Endothelial cell (in vitro differentiated cells): ENCODE measurements at regions not wholly inside any gene's neighbourhood (a gene's known extent, or its start where the extent isn't known, plus 50 kb on each side); places are given as distances from the start of the nearest gene placed in this dataset.

Experiments used
- DNase-seq: peaks from one replicate; pipeline ENCODE4 v3.0.0; 2021; ENCODE audit warnings: low spot score
- H3K27ac Mint-ChIP-seq: one replicate; pipeline ENCODE4 v1.8.0; 2021; ENCODE audit warnings: mixed read lengths, inconsistent platforms; ENCODE audit not compliant: unreplicated experiment
- H3K27me3 Mint-ChIP-seq: one replicate; pipeline ENCODE4 v1.8.0; 2021; ENCODE audit warnings: mild to moderate bottlenecking, moderate library complexity, mixed read lengths, inconsistent platforms; ENCODE audit not compliant: unreplicated experiment
- H3K36me3 Mint-ChIP-seq: one replicate; pipeline ENCODE4 v1.8.0; 2021; ENCODE audit warnings: mild to moderate bottlenecking, low read depth, mixed read lengths, inconsistent platforms; ENCODE audit not compliant: unreplicated experiment
- H3K4me1 Mint-ChIP-seq: one replicate; pipeline ENCODE4 v1.8.0; 2021; ENCODE audit warnings: mild to moderate bottlenecking, mixed read lengths, inconsistent platforms; ENCODE audit not compliant: unreplicated experiment
- H3K4me3 Mint-ChIP-seq: one replicate; pipeline ENCODE4 v1.8.0; 2021; ENCODE audit warnings: mild to moderate bottlenecking, mixed read lengths, inconsistent platforms; ENCODE audit not compliant: unreplicated experiment
- H3K9me3 Mint-ChIP-seq: one replicate; pipeline ENCODE4 v1.8.0; 2021; ENCODE audit warnings: mixed read lengths, inconsistent platforms; ENCODE audit not compliant: unreplicated experiment
- CTCF ChIP-seq: fragments of 200-600 bp; sonication (generic); IDR thresholded peaks from one replicate; pipeline ENCODE4 v1.5.0; 2021; ENCODE audit warnings: antibody characterized with exemption; ENCODE audit not compliant: unreplicated experiment

- no peaks in the 10 kb centered on the region for H3K4me1 Mint-ChIP-seq
- no peaks in the 10 kb centered on the region for H3K36me3 Mint-ChIP-seq
- H3K27me3 Mint-ChIP-seq: no peaks in the 10 kb centered on the region
- H3K9me3 Mint-ChIP-seq: no peaks in the 10 kb centered on the region
- H3K4me3 Mint-ChIP-seq: no peak overlapping the region
- DNase-seq: no peak
- H3K27ac Mint-ChIP-seq: no peak overlapping the region
- no peak for TF ChIP-seq CTCF
Measured at GRCh38 chr20:57857118-57857517, 147.3 kb upstream of the PMEPA1 start.

GRCh38 chr20:57856658-57857057, 146.8 kb upstream of the PMEPA1 start:
- no peaks in the 10 kb centered on the region for H3K4me1 Mint-ChIP-seq
- no peaks in the 10 kb centered on the region for H3K9me3 Mint-ChIP-seq
- H3K36me3 Mint-ChIP-seq: no peaks in the 10 kb centered on the region
- TF ChIP-seq CTCF: no peak
- no peak for DNase-seq
- no peak overlapping the region for H3K4me3 Mint-ChIP-seq
- no peak overlapping the region for H3K27ac Mint-ChIP-seq
- no peaks in the 10 kb centered on the region for H3K27me3 Mint-ChIP-seq

- no peak for DNase-seq
- TF ChIP-seq CTCF: no peak
- H3K4me1 Mint-ChIP-seq: peaks cover 10% of the 10 kb centered on the region
- H3K27me3 Mint-ChIP-seq: peaks cover 3% of the 10 kb centered on the region
- no peaks in the 10 kb centered on the region for H3K9me3 Mint-ChIP-seq
- no peak overlapping the region for H3K27ac Mint-ChIP-seq
- no peaks in the 10 kb centered on the region for H3K36me3 Mint-ChIP-seq
- no peak overlapping the region for H3K4me3 Mint-ChIP-seq
Measured at GRCh38 chr20:57851796-57852195, 142.0 kb upstream of the PMEPA1 start.

- Mint-ChIP-seq H3K4me1 (peaks cover 10% of the 10 kb centered on the region), H3K36me3 (no peaks in the 10 kb centered on the region)
- no peak for DNase-seq
Measured at GRCh38 chr20:57851025-57851682, 141.3 kb upstream of the PMEPA1 start.

More at GRCh38 chr20:57851025-57851682, 141.3 kb upstream of the PMEPA1 start:
- Mint-ChIP-seq H3K9me3 (no peaks in the 10 kb centered on the region), H3K27ac (no peak overlapping the region), H3K27me3 (peaks cover 3% of the 10 kb centered on the region), H3K4me3 (no peak overlapping the region)
- TF ChIP-seq CTCF: no peak
